NB4 (cell line): ENCODE measurements at regions not wholly inside any gene's neighbourhood (a gene's known extent, or its start where the extent isn't known, plus 50 kb on each side); places are given as distances from the start of the nearest gene placed in this dataset.

ENCODE experiments used
- DNase-seq: peaks from one replicate; pipeline ENCODE4 v3.0.0; 2010; ENCODE audit warnings: low read depth
- H3K4me3 ChIP-seq: one replicate; pipeline ENCODE4 v1.5.1; 2011; ENCODE audit warnings: mild to moderate bottlenecking, low read depth, low read length, moderate library complexity
- CTCF ChIP-seq: IDR thresholded peaks from one replicate; pipeline ENCODE4 v1.5.1; 2012; ENCODE audit warnings: low read depth, low read length
- MAX ChIP-seq: IDR thresholded peaks from 2 replicates; pipeline ENCODE4 v1.6.1; 2011; ENCODE audit warnings: low read depth, low read length
- MYC ChIP-seq: IDR thresholded peaks from 2 replicates; pipeline ENCODE4 v1.6.1; 2011; ENCODE audit warnings: low read depth, low read length
- POLR2A ChIP-seq: IDR thresholded peaks from 2 replicates; pipeline ENCODE4 v1.6.1; 2011; ENCODE audit warnings: mild to moderate bottlenecking; ENCODE audit not compliant: insufficient read length; ENCODE audit errors: extremely low read depth

- no peak for DNase-seq
- no peak for TF ChIP-seq MYC
- no peak for TF ChIP-seq MAX
- TF ChIP-seq CTCF = no peak
- no peak for TF ChIP-seq POLR2A
- no peak overlapping the region for H3K4me3 ChIP-seq
Measured at GRCh38 chr1:55928576-55928975, 650.8 kb downstream of the PLPP3 start.

GRCh38 chr1:55927702-55928290 is 651.6 kb downstream of the PLPP3 start:
- H3K4me3 ChIP-seq = no peak overlapping the region
- DNase-seq = no peak
- TF ChIP-seq MYC (no peak), CTCF (no peak), MAX (no peak), POLR2A (no peak)

GRCh38 chr1:55926906-55927471 is 652.4 kb downstream of the PLPP3 start:
- no peak overlapping the region for H3K4me3 ChIP-seq
- no peak for DNase-seq
- TF ChIP-seq CTCF = no peak
- no peak for TF ChIP-seq MAX
- no peak for TF ChIP-seq POLR2A
- no peak for TF ChIP-seq MYC

GRCh38 chr1:55916907-55917306 is 662.5 kb downstream of the PLPP3 start:
- no peak for TF ChIP-seq MYC
- TF ChIP-seq POLR2A = no peak
- no peak for TF ChIP-seq MAX
- TF ChIP-seq CTCF = no peak
- no peak for DNase-seq
- H3K4me3 ChIP-seq = no peak overlapping the region

- DNase-seq = no peak
Measured at GRCh38 chr1:55916481-55916880, 662.9 kb downstream of the PLPP3 start.

More at GRCh38 chr1:55916481-55916880, 662.9 kb downstream of the PLPP3 start:
- no peak for TF ChIP-seq MYC
- no peak for TF ChIP-seq MAX
- no peak for TF ChIP-seq POLR2A
- TF ChIP-seq CTCF = no peak
- no peak overlapping the region for H3K4me3 ChIP-seq
